ENCODE measurements at regions not wholly inside any gene's neighbourhood (a gene's known extent, or its start where the extent isn't known, plus 50 kb on each side); places are given as distances from the start of the nearest gene placed in this dataset.

- no peak for TF ChIP-seq CTCF (IDR thresholded peaks at IDR 0.05; ENCODE audit: borderline replicate concordance, control extremely low read depth, extremely low read depth, insufficient read depth, missing control alignments)
- in situ Hi-C loops (cut with MboI; ENCODE audit: low sequenced_read_pairs, unreplicated experiment) = no loop called here
- no peak for DNase-seq (ENCODE audit: low spot score)
Measured at GRCh38 chr13:84925443-84925842, 873.8 kb downstream of the SLITRK6 start.

DNA sequence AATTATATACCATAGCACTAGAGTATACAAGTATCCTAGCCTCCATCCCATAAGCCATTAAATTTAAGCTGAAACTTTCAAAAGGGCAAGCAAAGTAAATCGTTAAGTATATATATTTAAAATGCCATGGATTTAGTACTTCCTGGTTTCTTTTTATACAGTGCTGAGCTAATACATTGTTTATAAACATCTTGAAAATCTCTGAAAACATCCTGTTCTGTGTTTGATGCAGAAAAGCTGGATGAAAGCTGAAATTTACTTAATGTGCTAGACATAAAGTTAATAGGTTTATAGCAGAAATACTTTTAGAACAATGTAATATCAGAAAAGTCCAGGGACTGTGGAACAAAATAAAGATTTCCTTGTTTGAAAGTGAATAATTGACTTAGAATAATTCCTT, 875.4 kb downstream of the SLITRK6 start:
- no peak for TF ChIP-seq CTCF (IDR thresholded peaks at IDR 0.05; ENCODE audit: borderline replicate concordance, control extremely low read depth, extremely low read depth, insufficient read depth, missing control alignments)
- no peak for DNase-seq (ENCODE audit: low spot score)
- in situ Hi-C loops (cut with MboI; ENCODE audit: low sequenced_read_pairs, unreplicated experiment) = no loop called here

- TF ChIP-seq CTCF (IDR thresholded peaks at IDR 0.05; ENCODE audit: borderline replicate concordance, control extremely low read depth, extremely low read depth, insufficient read depth, missing control alignments) = no peak
- in situ Hi-C loops (cut with MboI; ENCODE audit: low sequenced_read_pairs, unreplicated experiment) = loop anchor here (10.0 kb wide), 1 partner anchor 897 kb away; no protein-coding TSS in a partner anchor
- peak; percentile 24 for DNase-seq (ENCODE audit: low spot score)
Measured at GRCh38 chr13:84917252-84917878, 881.9 kb downstream of the SLITRK6 start.

- TF ChIP-seq CTCF (IDR thresholded peaks at IDR 0.05; ENCODE audit: borderline replicate concordance, control extremely low read depth, extremely low read depth, insufficient read depth, missing control alignments) = no peak
- DNase-seq (ENCODE audit: low spot score) = no peak
- in situ Hi-C loops (cut with MboI; ENCODE audit: low sequenced_read_pairs, unreplicated experiment) = loop anchor here (10.0 kb wide), 1 partner anchor 902 kb away; no protein-coding TSS in a partner anchor
Measured at GRCh38 chr13:84912720-84913119, 886.5 kb downstream of the SLITRK6 start.

- TF ChIP-seq CTCF (IDR thresholded peaks at IDR 0.05; ENCODE audit: borderline replicate concordance, control extremely low read depth, extremely low read depth, insufficient read depth, missing control alignments) = no peak
- no peak for DNase-seq (ENCODE audit: low spot score)
- in situ Hi-C loops (cut with MboI; ENCODE audit: low sequenced_read_pairs, unreplicated experiment) = loop anchor here (10.0 kb wide), 1 partner anchor 904 kb away; no protein-coding TSS in a partner anchor
Measured at GRCh38 chr13:84910423-84910822, 888.8 kb downstream of the SLITRK6 start.

DNA sequence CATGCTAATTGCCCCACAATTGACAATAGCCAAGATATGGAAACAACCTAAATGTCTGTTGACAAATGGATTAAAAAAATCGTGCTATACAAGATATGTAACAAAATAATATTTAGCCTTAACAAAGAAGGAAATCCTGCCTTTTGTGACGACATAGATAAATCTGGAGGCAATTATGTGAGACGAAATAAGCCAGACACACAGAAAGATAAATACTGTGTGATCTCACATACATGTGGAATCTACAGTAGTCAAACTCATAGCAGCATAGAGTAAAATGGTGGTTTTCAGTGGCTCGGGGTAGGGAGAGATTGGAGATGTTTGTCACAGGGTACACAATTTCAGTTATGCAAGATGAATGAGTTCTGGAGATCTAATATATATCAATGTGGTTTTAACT, 895.8 kb downstream of the SLITRK6 start:
- in situ Hi-C loops (cut with MboI; ENCODE audit: low sequenced_read_pairs, unreplicated experiment) = no loop called here
- TF ChIP-seq CTCF (IDR thresholded peaks at IDR 0.05; ENCODE audit: borderline replicate concordance, control extremely low read depth, extremely low read depth, insufficient read depth, missing control alignments) = no peak
- DNase-seq (ENCODE audit: low spot score) = no peak

Measured in GM13976 (cell line).